Esophagus squamous epithelium (tissue), 4 donors: ENCODE measurements at regions not wholly inside any gene's neighbourhood (a gene's known extent, or its start where the extent isn't known, plus 50 kb on each side); places are given as distances from the start of the nearest gene placed in this dataset.

Source experiments
- CTCF ChIP-seq, 6 experiments: fragments of 450-650 bp in 4 of 6; fragments of 200-600 bp in 2 of 6; sonication (generic) in 2 of 6; IDR thresholded peaks; one replicate each; pipeline ENCODE4 v1.5.1; 2016 to 2019; ENCODE audit warnings: antibody characterized with exemption in 6 of 6, mild to moderate bottlenecking in 4 of 6, moderate library complexity in 4 of 6
- POLR2A ChIP-seq, 4 donors: fragments of 450-650 bp; IDR thresholded peaks; one replicate each; pipeline ENCODE4 v1.6.1; 2017; ENCODE audit warnings: antibody characterized with exemption in 4 of 4, mild to moderate bottlenecking in 4 of 4, moderate library complexity in 3 of 4

GRCh38 chr10:118520116-118520742 lies 75.2 kb downstream of the PRLHR start:
- TF ChIP-seq POLR2A (IDR thresholded peaks at IDR 0.05) (no peak), CTCF (IDR thresholded peaks at IDR 0.05) (no peak)
